ENCODE measurements at regions not wholly inside any gene's neighbourhood (a gene's known extent, or its start where the extent isn't known, plus 50 kb on each side); places are given as distances from the start of the nearest gene placed in this dataset.

- H3K36me3 ChIP-seq (ENCODE audit: insufficient read depth, low read length), result no peaks in the 10 kb centered on the region
- no peak overlapping the region for H3K9ac ChIP-seq (ENCODE audit: insufficient read length)
- no peak overlapping the region for H3K27ac ChIP-seq
- TF ChIP-seq EZH2 (IDR thresholded peaks at IDR 0.05) (no peak), POLR2AphosphoS5 (IDR thresholded peaks at IDR 0.05; ENCODE audit: borderline replicate concordance, low read depth, low read length) (no peak), FOXP2 (optimal IDR thresholded peaks at IDR 0.05; ENCODE audit: control extremely low read depth, extremely low read length, insufficient read depth) (no peak)
- DNase-seq (ENCODE audit: low read depth, low spot score), result no peak
- H3K9me3 ChIP-seq (ENCODE audit: low read depth, low read length), result no peaks in the 10 kb centered on the region
- no peak overlapping the region for H3K4me3 ChIP-seq
Observed at GRCh38 chr18:59813942-59814341, 85.9 kb upstream of the PMAIP1 start.

GRCh38 chr18:59810735-59811520 lies 88.9 kb upstream of the PMAIP1 start:
- H3K36me3 ChIP-seq (ENCODE audit: insufficient read depth, low read length), result no peaks in the 10 kb centered on the region
- no peak overlapping the region for H3K27ac ChIP-seq
- no peak overlapping the region for H3K4me3 ChIP-seq
- TF ChIP-seq EZH2 (IDR thresholded peaks at IDR 0.05) (no peak), FOXP2 (optimal IDR thresholded peaks at IDR 0.05; ENCODE audit: control extremely low read depth, extremely low read length, insufficient read depth) (no peak), POLR2AphosphoS5 (IDR thresholded peaks at IDR 0.05; ENCODE audit: borderline replicate concordance, low read depth, low read length) (no peak)
- no peaks in the 10 kb centered on the region for H3K9me3 ChIP-seq (ENCODE audit: low read depth, low read length)
- H3K9ac ChIP-seq (ENCODE audit: insufficient read length), result no peak overlapping the region
- DNase-seq (ENCODE audit: low read depth, low spot score), result no peak

- TF ChIP-seq POLR2AphosphoS5 (IDR thresholded peaks at IDR 0.05; ENCODE audit: borderline replicate concordance, low read depth, low read length) (no peak), EZH2 (IDR thresholded peaks at IDR 0.05) (no peak), FOXP2 (optimal IDR thresholded peaks at IDR 0.05; ENCODE audit: control extremely low read depth, extremely low read length, insufficient read depth) (no peak)
- H3K27ac ChIP-seq, result no peak overlapping the region
- H3K9ac ChIP-seq (ENCODE audit: insufficient read length), result no peak overlapping the region
- no peaks in the 10 kb centered on the region for H3K9me3 ChIP-seq (ENCODE audit: low read depth, low read length)
- no peak overlapping the region for H3K4me3 ChIP-seq
- H3K36me3 ChIP-seq (ENCODE audit: insufficient read depth, low read length), result no peaks in the 10 kb centered on the region
- no peak for DNase-seq (ENCODE audit: low read depth, low spot score)
Observed at GRCh38 chr18:59810183-59810582, 89.6 kb upstream of the PMAIP1 start.

- Histone ChIP-seq H3K4me3 (no peak overlapping the region), H3K9ac (ENCODE audit: insufficient read length) (no peak overlapping the region), H3K9me3 (ENCODE audit: low read depth, low read length) (no peaks in the 10 kb centered on the region), H3K27ac (no peak overlapping the region), H3K36me3 (ENCODE audit: insufficient read depth, low read length) (no peaks in the 10 kb centered on the region)
- no peak for DNase-seq (ENCODE audit: low read depth, low spot score)
- TF ChIP-seq FOXP2 (optimal IDR thresholded peaks at IDR 0.05; ENCODE audit: control extremely low read depth, extremely low read length, insufficient read depth), result no peak
- no peak for TF ChIP-seq POLR2AphosphoS5 (IDR thresholded peaks at IDR 0.05; ENCODE audit: borderline replicate concordance, low read depth, low read length)
- no peak for TF ChIP-seq EZH2 (IDR thresholded peaks at IDR 0.05)
Observed at GRCh38 chr18:59802031-59802430, 97.8 kb upstream of the PMAIP1 start.

- TF ChIP-seq FOXP2 (optimal IDR thresholded peaks at IDR 0.05; ENCODE audit: control extremely low read depth, extremely low read length, insufficient read depth), result no peak
- no peak for TF ChIP-seq EZH2 (IDR thresholded peaks at IDR 0.05)
- TF ChIP-seq POLR2AphosphoS5 (IDR thresholded peaks at IDR 0.05; ENCODE audit: borderline replicate concordance, low read depth, low read length), result no peak
Observed at GRCh38 chr18:59801576-59801975, 98.2 kb upstream of the PMAIP1 start.

GRCh38 chr18:59800897-59801296 lies 98.9 kb upstream of the PMAIP1 start:
- no peak overlapping the region for H3K9ac ChIP-seq (ENCODE audit: insufficient read length)
- TF ChIP-seq EZH2 (IDR thresholded peaks at IDR 0.05), result no peak
- no peak for TF ChIP-seq FOXP2 (optimal IDR thresholded peaks at IDR 0.05; ENCODE audit: control extremely low read depth, extremely low read length, insufficient read depth)
- TF ChIP-seq POLR2AphosphoS5 (IDR thresholded peaks at IDR 0.05; ENCODE audit: borderline replicate concordance, low read depth, low read length), result no peak
- no peak overlapping the region for H3K4me3 ChIP-seq
- H3K9me3 ChIP-seq (ENCODE audit: low read depth, low read length), result no peaks in the 10 kb centered on the region
- DNase-seq (ENCODE audit: low read depth, low spot score), result no peak
- H3K36me3 ChIP-seq (ENCODE audit: insufficient read depth, low read length), result no peaks in the 10 kb centered on the region
- H3K27ac ChIP-seq, result no peak overlapping the region

More at GRCh38 chr18:59801576-59801975, 98.2 kb upstream of the PMAIP1 start:
- Histone ChIP-seq H3K9me3 (ENCODE audit: low read depth, low read length) (no peaks in the 10 kb centered on the region), H3K4me3 (no peak overlapping the region), H3K36me3 (ENCODE audit: insufficient read depth, low read length) (no peaks in the 10 kb centered on the region), H3K9ac (ENCODE audit: insufficient read length) (no peak overlapping the region), H3K27ac (no peak overlapping the region)
- DNase-seq (ENCODE audit: low read depth, low spot score), result no peak

- H3K27ac ChIP-seq, result no peak overlapping the region
- no peaks in the 10 kb centered on the region for H3K36me3 ChIP-seq (ENCODE audit: insufficient read depth, low read length)
- no peak for DNase-seq (ENCODE audit: low read depth, low spot score)
- no peak overlapping the region for H3K9ac ChIP-seq (ENCODE audit: insufficient read length)
- H3K9me3 ChIP-seq (ENCODE audit: low read depth, low read length), result no peaks in the 10 kb centered on the region
- H3K4me3 ChIP-seq, result no peak overlapping the region
- no peak for TF ChIP-seq POLR2AphosphoS5 (IDR thresholded peaks at IDR 0.05; ENCODE audit: borderline replicate concordance, low read depth, low read length)
- no peak for TF ChIP-seq FOXP2 (optimal IDR thresholded peaks at IDR 0.05; ENCODE audit: control extremely low read depth, extremely low read length, insufficient read depth)
- no peak for TF ChIP-seq EZH2 (IDR thresholded peaks at IDR 0.05)
Observed at GRCh38 chr18:59799383-59800015, 100.3 kb upstream of the PMAIP1 start.

GRCh38 chr18:59795882-59796281 lies 98.7 kb upstream of the CCBE1 start:
- no peak for TF ChIP-seq POLR2AphosphoS5 (IDR thresholded peaks at IDR 0.05; ENCODE audit: borderline replicate concordance, low read depth, low read length)
- no peak for TF ChIP-seq EZH2 (IDR thresholded peaks at IDR 0.05)
- TF ChIP-seq FOXP2 (optimal IDR thresholded peaks at IDR 0.05; ENCODE audit: control extremely low read depth, extremely low read length, insufficient read depth), result no peak
- no peak for DNase-seq (ENCODE audit: low read depth, low spot score)

More at GRCh38 chr18:59795882-59796281, 98.7 kb upstream of the CCBE1 start:
- Histone ChIP-seq H3K9me3 (ENCODE audit: low read depth, low read length) (no peaks in the 10 kb centered on the region), H3K9ac (ENCODE audit: insufficient read length) (no peak overlapping the region), H3K4me3 (no peak overlapping the region), H3K27ac (no peak overlapping the region), H3K36me3 (ENCODE audit: insufficient read depth, low read length) (no peaks in the 10 kb centered on the region)

Data from SK-N-MC (cell line).